ENCODE measurements at regions not wholly inside any gene's neighbourhood (a gene's known extent, or its start where the extent isn't known, plus 50 kb on each side); places are given as distances from the start of the nearest gene placed in this dataset.

DNA sequence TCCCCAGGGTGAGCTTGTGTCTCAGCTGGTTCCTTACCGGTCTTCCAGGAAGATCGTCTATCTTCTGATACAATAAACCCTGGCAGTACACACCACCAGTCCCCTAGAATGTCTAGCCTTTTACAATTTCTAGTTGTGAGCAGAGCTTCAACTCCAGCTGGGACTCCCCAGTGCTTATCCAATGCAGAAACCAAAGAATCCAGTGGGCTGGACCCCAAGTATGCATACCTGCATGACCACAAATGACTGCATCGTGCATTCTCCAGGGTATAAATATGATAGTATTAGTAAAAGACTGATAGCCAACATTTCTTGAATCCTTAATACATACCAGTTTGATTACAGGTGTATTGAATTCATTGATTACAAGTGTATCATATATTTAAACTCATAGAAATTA is 176.0 kb downstream of the SATB1 start:
- Mint-ChIP-seq H3K36me3 (no peaks in the 10 kb centered on the region), H3K9me3 (no peaks in the 10 kb centered on the region), H3K4me1 (peaks cover 35% of the 10 kb centered on the region), H3K27ac (no peak overlapping the region), H3K27me3 (ENCODE audit: low read depth) (no peaks in the 10 kb centered on the region), H3K4me3 (no peak overlapping the region)
- TF ChIP-seq, protein P1, sequence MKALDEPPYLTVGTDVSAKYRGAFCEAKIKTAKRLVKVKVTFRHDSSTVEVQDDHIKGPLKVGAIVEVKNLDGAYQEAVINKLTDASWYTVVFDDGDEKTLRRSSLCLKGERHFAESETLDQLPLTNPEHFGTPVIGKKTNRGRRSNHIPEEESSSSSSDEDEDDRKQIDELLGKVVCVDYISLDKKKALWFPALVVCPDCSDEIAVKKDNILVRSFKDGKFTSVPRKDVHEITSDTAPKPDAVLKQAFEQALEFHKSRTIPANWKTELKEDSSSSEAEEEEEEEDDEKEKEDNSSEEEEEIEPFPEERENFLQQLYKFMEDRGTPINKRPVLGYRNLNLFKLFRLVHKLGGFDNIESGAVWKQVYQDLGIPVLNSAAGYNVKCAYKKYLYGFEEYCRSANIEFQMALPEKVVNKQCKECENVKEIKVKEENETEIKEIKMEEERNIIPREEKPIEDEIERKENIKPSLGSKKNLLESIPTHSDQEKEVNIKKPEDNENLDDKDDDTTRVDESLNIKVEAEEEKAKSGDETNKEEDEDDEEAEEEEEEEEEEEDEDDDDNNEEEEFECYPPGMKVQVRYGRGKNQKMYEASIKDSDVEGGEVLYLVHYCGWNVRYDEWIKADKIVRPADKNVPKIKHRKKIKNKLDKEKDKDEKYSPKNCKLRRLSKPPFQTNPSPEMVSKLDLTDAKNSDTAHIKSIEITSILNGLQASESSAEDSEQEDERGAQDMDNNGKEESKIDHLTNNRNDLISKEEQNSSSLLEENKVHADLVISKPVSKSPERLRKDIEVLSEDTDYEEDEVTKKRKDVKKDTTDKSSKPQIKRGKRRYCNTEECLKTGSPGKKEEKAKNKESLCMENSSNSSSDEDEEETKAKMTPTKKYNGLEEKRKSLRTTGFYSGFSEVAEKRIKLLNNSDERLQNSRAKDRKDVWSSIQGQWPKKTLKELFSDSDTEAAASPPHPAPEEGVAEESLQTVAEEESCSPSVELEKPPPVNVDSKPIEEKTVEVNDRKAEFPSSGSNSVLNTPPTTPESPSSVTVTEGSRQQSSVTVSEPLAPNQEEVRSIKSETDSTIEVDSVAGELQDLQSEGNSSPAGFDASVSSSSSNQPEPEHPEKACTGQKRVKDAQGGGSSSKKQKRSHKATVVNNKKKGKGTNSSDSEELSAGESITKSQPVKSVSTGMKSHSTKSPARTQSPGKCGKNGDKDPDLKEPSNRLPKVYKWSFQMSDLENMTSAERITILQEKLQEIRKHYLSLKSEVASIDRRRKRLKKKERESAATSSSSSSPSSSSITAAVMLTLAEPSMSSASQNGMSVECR (CRISPR knock-in tag; IDR thresholded peaks at IDR 0.05; ENCODE audit: borderline replicate concordance): no peak
- no peak for TF ChIP-seq PRRX2 (CRISPR knock-in tag; IDR thresholded peaks at IDR 0.05)
- no peak for TF ChIP-seq ZBTB43 (CRISPR knock-in tag; IDR thresholded peaks at IDR 0.05)
- TF ChIP-seq, protein P2, sequence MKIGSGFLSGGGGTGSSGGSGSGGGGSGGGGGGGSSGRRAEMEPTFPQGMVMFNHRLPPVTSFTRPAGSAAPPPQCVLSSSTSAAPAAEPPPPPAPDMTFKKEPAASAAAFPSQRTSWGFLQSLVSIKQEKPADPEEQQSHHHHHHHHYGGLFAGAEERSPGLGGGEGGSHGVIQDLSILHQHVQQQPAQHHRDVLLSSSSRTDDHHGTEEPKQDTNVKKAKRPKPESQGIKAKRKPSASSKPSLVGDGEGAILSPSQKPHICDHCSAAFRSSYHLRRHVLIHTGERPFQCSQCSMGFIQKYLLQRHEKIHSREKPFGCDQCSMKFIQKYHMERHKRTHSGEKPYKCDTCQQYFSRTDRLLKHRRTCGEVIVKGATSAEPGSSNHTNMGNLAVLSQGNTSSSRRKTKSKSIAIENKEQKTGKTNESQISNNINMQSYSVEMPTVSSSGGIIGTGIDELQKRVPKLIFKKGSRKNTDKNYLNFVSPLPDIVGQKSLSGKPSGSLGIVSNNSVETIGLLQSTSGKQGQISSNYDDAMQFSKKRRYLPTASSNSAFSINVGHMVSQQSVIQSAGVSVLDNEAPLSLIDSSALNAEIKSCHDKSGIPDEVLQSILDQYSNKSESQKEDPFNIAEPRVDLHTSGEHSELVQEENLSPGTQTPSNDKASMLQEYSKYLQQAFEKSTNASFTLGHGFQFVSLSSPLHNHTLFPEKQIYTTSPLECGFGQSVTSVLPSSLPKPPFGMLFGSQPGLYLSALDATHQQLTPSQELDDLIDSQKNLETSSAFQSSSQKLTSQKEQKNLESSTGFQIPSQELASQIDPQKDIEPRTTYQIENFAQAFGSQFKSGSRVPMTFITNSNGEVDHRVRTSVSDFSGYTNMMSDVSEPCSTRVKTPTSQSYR (CRISPR knock-in tag; IDR thresholded peaks at IDR 0.05): no peak
- TF ChIP-seq CBFB (CRISPR knock-in tag; IDR thresholded peaks at IDR 0.05; ENCODE audit: low read depth): no peak
- TF ChIP-seq GABPB1 (CRISPR knock-in tag; IDR thresholded peaks at IDR 0.05): no peak
- TF ChIP-seq, protein P3, sequence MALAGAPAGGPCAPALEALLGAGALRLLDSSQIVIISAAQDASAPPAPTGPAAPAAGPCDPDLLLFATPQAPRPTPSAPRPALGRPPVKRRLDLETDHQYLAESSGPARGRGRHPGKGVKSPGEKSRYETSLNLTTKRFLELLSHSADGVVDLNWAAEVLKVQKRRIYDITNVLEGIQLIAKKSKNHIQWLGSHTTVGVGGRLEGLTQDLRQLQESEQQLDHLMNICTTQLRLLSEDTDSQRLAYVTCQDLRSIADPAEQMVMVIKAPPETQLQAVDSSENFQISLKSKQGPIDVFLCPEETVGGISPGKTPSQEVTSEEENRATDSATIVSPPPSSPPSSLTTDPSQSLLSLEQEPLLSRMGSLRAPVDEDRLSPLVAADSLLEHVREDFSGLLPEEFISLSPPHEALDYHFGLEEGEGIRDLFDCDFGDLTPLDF (CRISPR knock-in tag; IDR thresholded peaks at IDR 0.05): no peak
- no peak for TF ChIP-seq OVOL2 (CRISPR knock-in tag; IDR thresholded peaks at IDR 0.05; ENCODE audit: borderline replicate concordance)
- TF ChIP-seq TP53 (CRISPR knock-in tag; IDR thresholded peaks at IDR 0.05): no peak
- no peak for TF ChIP-seq MYBL2 (CRISPR knock-in tag; IDR thresholded peaks at IDR 0.05)
- TF ChIP-seq ZNF423 (CRISPR knock-in tag; IDR thresholded peaks at IDR 0.05): no peak
- TF ChIP-seq SP1 (CRISPR knock-in tag; conservative IDR thresholded peaks at IDR 0.05): no peak
- CTCF ChIA-PET: no interaction called here
- DNase-seq (ENCODE audit: low spot score) (no peak), ATAC-seq (no peak)
- POLR2A ChIA-PET: no interaction called here

GRCh38 chr3:18247776-18248310 is 177.3 kb downstream of the SATB1 start:
- TF ChIP-seq FOXP1 (CRISPR knock-in tag; IDR thresholded peaks at IDR 0.05; ENCODE audit: borderline replicate concordance) (no peak), E2F5 (CRISPR knock-in tag; IDR thresholded peaks at IDR 0.05) (no peak), ZBTB21 (CRISPR knock-in tag; IDR thresholded peaks at IDR 0.05; ENCODE audit: borderline replicate concordance) (no peak), ZNF423 (CRISPR knock-in tag; IDR thresholded peaks at IDR 0.05) (no peak), MXD4 (CRISPR knock-in tag; IDR thresholded peaks at IDR 0.05; ENCODE audit: borderline replicate concordance) (no peak)
- Mint-ChIP-seq H3K4me1 (peaks cover 35% of the 10 kb centered on the region), H3K36me3 (no peaks in the 10 kb centered on the region), H3K4me3 (no peak overlapping the region), H3K27ac (peak overlapping the region; percentile 53; the same call in 1 of the 2 replicates), H3K27me3 (ENCODE audit: low read depth) (no peaks in the 10 kb centered on the region), H3K9me3 (no peaks in the 10 kb centered on the region)
- no peak for DNase-seq (ENCODE audit: low spot score)
- CTCF ChIA-PET: interaction anchor here (0.6 kb wide), 2 partner anchors 64 to 354 kb away, joined by 3 to 4 read pairs; no protein-coding TSS in a partner anchor
- POLR2A ChIA-PET: no interaction called here
- peak; percentile 40; the same call in 1 of the 2 replicates for ATAC-seq

Measured in WTC11 (cell line).